Panc1 (cell line): ENCODE measurements at regions not wholly inside any gene's neighbourhood (a gene's known extent, or its start where the extent isn't known, plus 50 kb on each side); places are given as distances from the start of the nearest gene placed in this dataset.

Experiments
- ATAC-seq: fragments of 200-7000 bp; cut with Tn5 transposase; 2 replicates; pipeline ENCODE4 v1.9.1; 2020; ENCODE audit warnings: mild to moderate bottlenecking, moderate library complexity
- BruUV-seq: library from RNA; stranded (reverse); fragments of 400-500 nt; replicated peaks from 2 replicates; lab custom pipeline; 2021; lab: Mats Ljungman, UMichigan
- CTCF ChIA-PET: fragments of 300-600 bp; sonication (Branson Sonifier 250); formaldehyde crosslinking; loops from one replicate; lab custom pipeline; 2022; ENCODE audit warnings: antibody characterized with exemption; lab: Charles Lee
- POLR2A ChIA-PET: fragments of 300-600 bp; sonication (Branson Sonifier 250); formaldehyde crosslinking; loops from one replicate; lab custom pipeline; 2022; ENCODE audit warnings: antibody characterized with exemption; lab: Charles Lee
- DNase-seq: peaks from one replicate; pipeline ENCODE4 v3.0.0-alpha.2; 2010; ENCODE audit warnings: low read depth, low spot score
- H3K27ac ChIP-seq: 2 replicates; pipeline ENCODE4 v1.5.1; 2011; ENCODE audit warnings: mild to moderate bottlenecking, low read length, inconsistent platforms
- H3K27me3 ChIP-seq: fragments of 200-500 bp; sonication (Bioruptor generic); 2 replicates; pipeline ENCODE4 v1.6.0; 2014; ENCODE audit warnings: low read length, inconsistent platforms; ENCODE audit not compliant: control insufficient read depth, insufficient read depth
- H3K36me3 ChIP-seq: fragments of 200-500 bp; sonication (Bioruptor generic); 2 replicates; pipeline ENCODE4 v1.5.1; 2014; ENCODE audit warnings: inconsistent platforms, mild to moderate bottlenecking, low read length, moderate library complexity; ENCODE audit not compliant: control insufficient read depth, insufficient read depth
- H3K4me1 ChIP-seq: 2 replicates; pipeline ENCODE4 v1.5.1; 2011; ENCODE audit warnings: inconsistent platforms, mild to moderate bottlenecking, low read length, moderate library complexity; ENCODE audit not compliant: control insufficient read depth, insufficient read depth
- H3K4me3 ChIP-seq, 2 experiments: 2 replicates each; pipeline ENCODE4 v1.5.1; 2011 to 2012; ENCODE audit warnings: low read depth in 2 of 2, low read length in 2 of 2, mild to moderate bottlenecking in 2 of 2, inconsistent platforms in 1 of 2, moderate library complexity in 1 of 2
- H3K9me3 ChIP-seq: fragments of 200-500 bp; sonication (Bioruptor generic); 2 replicates; pipeline ENCODE4 v1.5.1; 2014; ENCODE audit warnings: low read depth, mild to moderate bottlenecking, inconsistent platforms, low read length, moderate library complexity; ENCODE audit not compliant: control insufficient read depth, insufficient read depth
- CTCF ChIP-seq: fragments of 450-650 bp; IDR thresholded peaks from 2 replicates; pipeline ENCODE4 v1.5.1; 2017; ENCODE audit warnings: mild to moderate bottlenecking
- POLR2AphosphoS5 ChIP-seq: IDR thresholded peaks from 2 replicates; pipeline ENCODE4 v1.6.1; 2012; ENCODE audit warnings: mild to moderate bottlenecking, low read depth, low read length, moderate library complexity
- REST ChIP-seq, 2 experiments: IDR thresholded peaks; 2 replicates each; pipeline ENCODE4 v1.6.1; 2011 to 2012; ENCODE audit warnings: low read depth in 2 of 2, control low read depth in 1 of 2, low read length in 1 of 2, mild to moderate bottlenecking in 1 of 2, moderate library complexity in 1 of 2; ENCODE audit not compliant: insufficient read depth in 1 of 2
- SIN3A ChIP-seq: IDR thresholded peaks from 2 replicates; pipeline ENCODE4 v1.6.1; 2012; ENCODE audit warnings: low read depth, mild to moderate bottlenecking, low read length, moderate library complexity, borderline replicate concordance; ENCODE audit not compliant: insufficient read depth
- TCF7L2 ChIP-seq: IDR thresholded peaks from 2 replicates; pipeline ENCODE4 v1.6.1; 2011; ENCODE audit warnings: mild to moderate bottlenecking, low read depth, low read length, inconsistent platforms
- in situ Hi-C: cut with HindIII; loops from 2 replicates; pipeline ENCODE4 v1.10.0; 2016; ENCODE audit warnings: low sequenced_read_pairs, low pct_unique_long_range_greater_than_20kb
- intact Hi-C: fragments of 100-400 bp; cut with micrococcal nuclease; formaldehyde crosslinking; loops from one replicate; pipeline ENCODE4 v1.10.0; 2022; ENCODE audit not compliant: unreplicated experiment

GRCh38 chr5:10842823-10843222 is 81.8 kb upstream of the DAP start:
- no peak for TF ChIP-seq POLR2AphosphoS5
- no peak for TF ChIP-seq REST (IDR thresholded peaks at IDR 0.05; ENCODE audit: insufficient read depth in 1 of 2, low read depth in 2 of 2, low read length in 1 of 2)
- no peak for TF ChIP-seq TCF7L2
- no peak for TF ChIP-seq SIN3A
- no peak for TF ChIP-seq CTCF
- H3K4me1 ChIP-seq: no peaks in the 10 kb centered on the region
- no peaks in the 10 kb centered on the region for H3K9me3 ChIP-seq
- in situ Hi-C loops: no loop called here
- ChIA-PET CTCF (no interaction called here), POLR2A (no interaction called here)
- no peaks in the 10 kb centered on the region for H3K36me3 ChIP-seq
- H3K27me3 ChIP-seq: no peaks in the 10 kb centered on the region
- intact Hi-C loops: no loop called here
- BruUV-seq: no TSS peak
- no peak for ATAC-seq
- no peak overlapping the region for H3K27ac ChIP-seq
- DNase-seq: no peak
- H3K4me3 ChIP-seq: no peak overlapping the region

DNA sequence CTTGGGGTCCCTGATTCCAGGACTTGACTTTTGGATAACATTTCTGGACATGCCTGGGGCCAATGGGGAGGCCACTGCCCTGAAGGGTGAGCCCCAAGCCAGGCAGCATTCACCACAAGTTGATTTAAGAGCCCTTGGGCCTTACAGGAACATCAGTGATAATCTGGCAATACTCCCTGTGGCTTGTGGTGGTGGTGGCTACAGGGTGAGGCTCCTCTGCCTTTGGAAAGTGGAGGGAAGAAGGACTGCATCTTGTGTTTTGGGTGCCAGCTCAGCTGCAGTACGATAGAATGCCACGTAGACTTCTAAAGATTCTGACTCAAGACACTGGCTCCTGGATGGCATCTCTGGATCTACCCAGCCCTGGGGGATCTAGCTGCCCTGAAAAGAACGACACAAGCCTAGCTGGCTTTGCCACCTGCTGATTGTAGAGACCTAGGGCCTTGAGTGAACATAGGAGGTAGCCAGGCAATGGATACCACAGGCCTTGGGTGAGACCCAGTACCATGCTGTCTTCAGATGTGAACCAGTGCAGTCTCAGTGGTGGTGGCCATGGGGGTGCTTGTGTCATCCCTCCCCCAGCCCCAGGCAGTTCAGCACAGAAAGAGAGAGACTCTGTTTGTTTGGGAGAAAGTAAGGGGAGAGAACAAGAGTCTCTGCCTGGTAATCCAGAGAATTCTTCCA is 79.0 kb upstream of the DAP start:
- no peak for ATAC-seq
- H3K27ac ChIP-seq: no peak overlapping the region
- no peaks in the 10 kb centered on the region for H3K27me3 ChIP-seq
- BruUV-seq: no TSS peak
- no peak for DNase-seq
- in situ Hi-C loops (no loop called here), intact Hi-C loops (no loop called here)
- H3K36me3 ChIP-seq: no peaks in the 10 kb centered on the region
- ChIA-PET CTCF (no interaction called here), POLR2A (no interaction called here)
- no peak overlapping the region for H3K4me3 ChIP-seq
- no peaks in the 10 kb centered on the region for H3K9me3 ChIP-seq
- no peak for TF ChIP-seq CTCF
- TF ChIP-seq TCF7L2: no peak
- TF ChIP-seq POLR2AphosphoS5: no peak
- no peak for TF ChIP-seq SIN3A
- TF ChIP-seq REST (IDR thresholded peaks at IDR 0.05; ENCODE audit: insufficient read depth in 1 of 2, low read depth in 2 of 2, low read length in 1 of 2): no peak
- H3K4me1 ChIP-seq: no peaks in the 10 kb centered on the region
